ENCODE measurements at regions not wholly inside any gene's neighbourhood (a gene's known extent, or its start where the extent isn't known, plus 50 kb on each side); places are given as distances from the start of the nearest gene placed in this dataset.
"Not testable (repeated sequence)": the region's sequence is repeated elsewhere in the genome, so short reads cannot be mapped to it uniquely, and the experiment has no call there.

- no peak for DNase-seq
Observed at GRCh38 chr4:173753408-173753807, 223.4 kb upstream of the HAND2 start.

GRCh38 chr4:173752610-173753230, 222.7 kb upstream of the HAND2 start:
- peak; percentile 9 for DNase-seq

GRCh38 chr4:173748353-173748752, 218.3 kb upstream of the HAND2 start:
- DNase-seq = no peak

- no peak for DNase-seq
Observed at GRCh38 chr4:173747537-173748257, 217.7 kb upstream of the HAND2 start.

GRCh38 chr4:173746424-173746823, 216.4 kb upstream of the HAND2 start:
- no peak for DNase-seq

GRCh38 chr4:173745765-173746164, 215.7 kb upstream of the HAND2 start:
- DNase-seq = no peak

- no peak for DNase-seq
Observed at GRCh38 chr4:173736840-173737239, 206.8 kb upstream of the HAND2 start.

- no peak for DNase-seq
Observed at GRCh38 chr4:173735585-173735984, 205.6 kb upstream of the HAND2 start.

- no peak for DNase-seq
Observed at GRCh38 chr4:173735049-173735448, 205.0 kb upstream of the HAND2 start.

- no peak for DNase-seq
Observed at GRCh38 chr4:173731257-173731656, 201.2 kb upstream of the HAND2 start.

GRCh38 chr4:173722075-173722474, 192.0 kb upstream of the HAND2 start:
- no peak for DNase-seq

- not testable (repeated sequence) for DNase-seq
Observed at GRCh38 chr4:173718504-173718903, 188.5 kb upstream of the HAND2 start.

- DNase-seq = no peak
Observed at GRCh38 chr4:173717581-173717980, 187.6 kb upstream of the HAND2 start.

- DNase-seq = no peak
Observed at GRCh38 chr4:173714456-173714855, 184.4 kb upstream of the HAND2 start.

GRCh38 chr4:173713026-173713425, 183.0 kb upstream of the HAND2 start:
- DNase-seq = no peak

GRCh38 chr4:173707658-173708419, 177.8 kb upstream of the HAND2 start:
- no peak for DNase-seq

- no peak for DNase-seq
Observed at GRCh38 chr4:173704201-173704600, 174.2 kb upstream of the HAND2 start.

GRCh38 chr4:173703021-173703420, 173.0 kb upstream of the HAND2 start:
- no peak for DNase-seq

GRCh38 chr4:173700650-173701049, 170.6 kb upstream of the HAND2 start:
- DNase-seq = no peak

- DNase-seq = no peak
Observed at GRCh38 chr4:173699841-173700475, 169.9 kb upstream of the HAND2 start.

- DNase-seq = no peak
Observed at GRCh38 chr4:173698557-173699262, 168.7 kb upstream of the HAND2 start.

GRCh38 chr4:173697840-173698239, 167.8 kb upstream of the HAND2 start:
- DNase-seq = no peak

- DNase-seq = no peak
Observed at GRCh38 chr4:173696551-173696950, 166.5 kb upstream of the HAND2 start.

Data from stimulated activated CD4-positive, alpha-beta T cell treated with anti-CD3 and anti-CD28 coated beads, Interleukin-4, amount 100 ng/mL, for 24 hours (primary cell).